ENCODE measurements at regions not wholly inside any gene's neighbourhood (a gene's known extent, or its start where the extent isn't known, plus 50 kb on each side); places are given as distances from the start of the nearest gene placed in this dataset.

DNA sequence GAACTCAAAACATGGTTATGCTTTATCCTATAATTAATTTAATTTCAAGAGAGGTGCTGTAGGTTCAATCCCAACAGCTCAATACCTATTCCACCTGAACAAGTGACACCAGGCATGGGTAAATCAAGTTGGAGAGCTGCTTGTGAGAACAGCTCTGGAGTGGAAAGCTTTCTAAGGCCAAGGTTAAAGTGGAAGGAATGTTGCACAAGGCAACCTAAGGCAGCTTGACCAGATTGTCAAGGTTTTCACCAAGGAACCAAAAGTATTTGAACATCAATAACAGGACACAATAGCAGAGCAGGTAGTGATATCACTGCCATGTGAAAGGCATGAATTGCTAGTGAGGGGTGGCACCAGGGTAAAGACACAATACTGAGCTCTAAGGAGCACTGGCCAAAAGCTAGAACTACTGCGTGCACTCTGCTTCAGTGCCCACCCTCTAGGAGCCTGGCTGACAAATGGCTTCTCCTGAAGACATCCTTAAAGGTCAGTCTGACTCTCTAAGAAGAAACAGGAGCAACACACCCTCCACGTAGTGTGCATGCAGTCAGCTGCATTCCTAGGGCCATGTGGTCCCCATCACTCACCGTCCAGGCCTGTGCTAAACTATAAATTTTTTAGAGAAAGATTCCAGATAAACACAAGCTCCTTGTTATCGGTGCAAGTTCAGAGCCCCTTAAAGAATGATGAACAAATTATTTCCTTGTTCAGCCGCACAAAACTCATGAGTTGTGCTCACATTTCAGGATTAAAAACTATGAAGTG, 677.7 kb upstream of the KLF4 start:
- H3K4me1 ChIP-seq (ENCODE audit: control insufficient read depth, extremely low read depth, insufficient read depth, low read length), result peaks cover 4% of the 10 kb centered on the region
- no peaks in the 10 kb centered on the region for H3K9me3 ChIP-seq (ENCODE audit: control insufficient read depth, low read depth, low read length)
- H3K79me2 ChIP-seq (ENCODE audit: control insufficient read depth, insufficient read depth, low read length), result no peaks in the 10 kb centered on the region
- no peak for TF ChIP-seq EZH2 (IDR thresholded peaks at IDR 0.05; ENCODE audit: low read length)
- TF ChIP-seq, protein P1, sequence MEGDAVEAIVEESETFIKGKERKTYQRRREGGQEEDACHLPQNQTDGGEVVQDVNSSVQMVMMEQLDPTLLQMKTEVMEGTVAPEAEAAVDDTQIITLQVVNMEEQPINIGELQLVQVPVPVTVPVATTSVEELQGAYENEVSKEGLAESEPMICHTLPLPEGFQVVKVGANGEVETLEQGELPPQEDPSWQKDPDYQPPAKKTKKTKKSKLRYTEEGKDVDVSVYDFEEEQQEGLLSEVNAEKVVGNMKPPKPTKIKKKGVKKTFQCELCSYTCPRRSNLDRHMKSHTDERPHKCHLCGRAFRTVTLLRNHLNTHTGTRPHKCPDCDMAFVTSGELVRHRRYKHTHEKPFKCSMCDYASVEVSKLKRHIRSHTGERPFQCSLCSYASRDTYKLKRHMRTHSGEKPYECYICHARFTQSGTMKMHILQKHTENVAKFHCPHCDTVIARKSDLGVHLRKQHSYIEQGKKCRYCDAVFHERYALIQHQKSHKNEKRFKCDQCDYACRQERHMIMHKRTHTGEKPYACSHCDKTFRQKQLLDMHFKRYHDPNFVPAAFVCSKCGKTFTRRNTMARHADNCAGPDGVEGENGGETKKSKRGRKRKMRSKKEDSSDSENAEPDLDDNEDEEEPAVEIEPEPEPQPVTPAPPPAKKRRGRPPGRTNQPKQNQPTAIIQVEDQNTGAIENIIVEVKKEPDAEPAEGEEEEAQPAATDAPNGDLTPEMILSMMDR (optimal IDR thresholded peaks at IDR 0.05 in 1 of 3, IDR thresholded peaks at IDR 0.05 in 1 of 3, conservative IDR thresholded peaks at IDR 0.05 in 1 of 3; ENCODE audit: extremely low read depth in 1 of 3, insufficient read depth in 2 of 3, low read length in 3 of 3), result no peak
- H4K20me1 ChIP-seq (ENCODE audit: control insufficient read depth, extremely low read depth, insufficient read depth, low read length), result no peaks in the 10 kb centered on the region
- dilution Hi-C loops (cut with MboI; ENCODE audit: extremely low pct_ligation_motif_present, low sequenced_read_pairs), result no loop called here
- no peak overlapping the region for H2AFZ ChIP-seq (ENCODE audit: control insufficient read depth, low read length)
- no peak overlapping the region for H3K27ac ChIP-seq (ENCODE audit: control insufficient read depth, insufficient read depth, low read length)
- FAIRE-seq (no peak), DNase-seq (ENCODE audit: low read depth, low spot score) (no peak)
- H3K4me2 ChIP-seq (ENCODE audit: control insufficient read depth, extremely low read depth, insufficient read depth, low read depth, low read length), result no peak overlapping the region
- H3K36me3 ChIP-seq (ENCODE audit: control insufficient read depth in 2 of 2, extremely low read depth in 1 of 2, insufficient read depth in 2 of 2, low read length in 2 of 2), result no peaks in the 10 kb centered on the region
- no peak overlapping the region for H3K4me3 ChIP-seq (ENCODE audit: control insufficient read depth in 2 of 3, extremely low read depth in 1 of 3, insufficient read depth in 2 of 3, low read depth in 1 of 3, low read length in 3 of 3)
- no peaks in the 10 kb centered on the region for H3K27me3 ChIP-seq (ENCODE audit: control insufficient read depth, extremely low read depth, insufficient read depth, low read length)
- H3K9me1 ChIP-seq (ENCODE audit: control insufficient read depth, extremely low read depth, insufficient read depth, low read length), result no peaks in the 10 kb centered on the region
- H3K9ac ChIP-seq (ENCODE audit: control insufficient read depth, extremely low read depth, insufficient read depth, low read length), result no peak overlapping the region

DNA sequence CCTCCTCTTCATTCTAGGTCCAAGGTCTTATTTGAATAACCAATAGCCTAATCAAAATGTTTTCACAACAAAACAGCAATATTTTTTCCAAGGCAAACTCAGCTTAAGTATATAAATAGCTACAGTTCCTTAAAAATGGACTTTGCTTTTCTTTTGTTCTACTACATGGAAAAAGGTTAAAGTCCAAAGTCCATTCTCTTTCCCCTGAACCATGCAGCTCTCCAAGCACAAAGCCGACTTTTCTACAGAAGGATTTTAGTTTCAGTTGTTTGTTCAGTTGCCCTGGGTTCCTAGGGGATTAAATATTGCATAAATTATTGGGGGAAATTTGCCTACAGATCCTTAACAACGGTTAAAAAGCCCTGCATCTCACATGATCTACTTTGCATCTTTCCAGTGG, 677.0 kb upstream of the KLF4 start:
- no peaks in the 10 kb centered on the region for H3K36me3 ChIP-seq (ENCODE audit: control insufficient read depth in 2 of 2, extremely low read depth in 1 of 2, insufficient read depth in 2 of 2, low read length in 2 of 2)
- H3K4me1 ChIP-seq (ENCODE audit: control insufficient read depth, extremely low read depth, insufficient read depth, low read length), result peaks cover 4% of the 10 kb centered on the region
- no peak overlapping the region for H2AFZ ChIP-seq (ENCODE audit: control insufficient read depth, low read length)
- H3K9me1 ChIP-seq (ENCODE audit: control insufficient read depth, extremely low read depth, insufficient read depth, low read length), result no peaks in the 10 kb centered on the region
- H3K79me2 ChIP-seq (ENCODE audit: control insufficient read depth, insufficient read depth, low read length), result no peaks in the 10 kb centered on the region
- H3K27me3 ChIP-seq (ENCODE audit: control insufficient read depth, extremely low read depth, insufficient read depth, low read length), result no peaks in the 10 kb centered on the region
- H3K9me3 ChIP-seq (ENCODE audit: control insufficient read depth, low read depth, low read length), result no peaks in the 10 kb centered on the region
- no peak for FAIRE-seq
- no peak overlapping the region for H3K9ac ChIP-seq (ENCODE audit: control insufficient read depth, extremely low read depth, insufficient read depth, low read length)
- H4K20me1 ChIP-seq (ENCODE audit: control insufficient read depth, extremely low read depth, insufficient read depth, low read length), result no peaks in the 10 kb centered on the region
- H3K4me2 ChIP-seq (ENCODE audit: control insufficient read depth, extremely low read depth, insufficient read depth, low read depth, low read length), result no peak overlapping the region
- no peak overlapping the region for H3K27ac ChIP-seq (ENCODE audit: control insufficient read depth, insufficient read depth, low read length)
- TF ChIP-seq, protein P1 (optimal IDR thresholded peaks at IDR 0.05 in 1 of 3, IDR thresholded peaks at IDR 0.05 in 1 of 3, conservative IDR thresholded peaks at IDR 0.05 in 1 of 3; ENCODE audit: extremely low read depth in 1 of 3, insufficient read depth in 2 of 3, low read length in 3 of 3), result no peak
- no peak overlapping the region for H3K4me3 ChIP-seq (ENCODE audit: control insufficient read depth in 2 of 3, extremely low read depth in 1 of 3, insufficient read depth in 2 of 3, low read depth in 1 of 3, low read length in 3 of 3)
- dilution Hi-C loops (cut with MboI; ENCODE audit: extremely low pct_ligation_motif_present, low sequenced_read_pairs), result no loop called here
- DNase-seq (ENCODE audit: low read depth, low spot score), result no peak

Data from keratinocyte (primary cell).